Testis (tissue), 2 donors: ENCODE measurements at regions not wholly inside any gene's neighbourhood (a gene's known extent, or its start where the extent isn't known, plus 50 kb on each side); places are given as distances from the start of the nearest gene placed in this dataset.
"Not testable (repeated sequence)": the region's sequence is repeated elsewhere in the genome, so short reads cannot be mapped to it uniquely, and the experiment has no call there.

ENCODE experiments used
- CTCF ChIP-seq, 3 experiments: fragments of 450-650 bp in 2 of 3; fragments of 200-600 bp in 1 of 3; sonication (generic) in 1 of 3; IDR thresholded peaks; one replicate each; pipeline ENCODE4 v1.5.1; 2016 to 2019; ENCODE audit warnings: antibody characterized with exemption in 3 of 3, mild to moderate bottlenecking in 2 of 3, moderate library complexity in 1 of 3
- POLR2A ChIP-seq: fragments of 450-650 bp; IDR thresholded peaks from one replicate; pipeline ENCODE4 v1.6.1; 2017; ENCODE audit warnings: antibody characterized with exemption, mild to moderate bottlenecking, moderate library complexity

GRCh38 chr6:27597031-27597567 lies 124.2 kb upstream of the ZNF184 start:
- TF ChIP-seq CTCF (IDR thresholded peaks at IDR 0.05); POLR2A: not testable (repeated sequence)
